Endothelial cell (in vitro differentiated cells): ENCODE measurements at regions not wholly inside any gene's neighbourhood (a gene's known extent, or its start where the extent isn't known, plus 50 kb on each side); places are given as distances from the start of the nearest gene placed in this dataset.

Source experiments
- DNase-seq: peaks from one replicate; pipeline ENCODE4 v3.0.0; 2021; ENCODE audit warnings: low spot score
- H3K27ac Mint-ChIP-seq: one replicate; pipeline ENCODE4 v1.8.0; 2021; ENCODE audit warnings: mixed read lengths, inconsistent platforms; ENCODE audit not compliant: unreplicated experiment
- H3K27me3 Mint-ChIP-seq: one replicate; pipeline ENCODE4 v1.8.0; 2021; ENCODE audit warnings: mild to moderate bottlenecking, moderate library complexity, mixed read lengths, inconsistent platforms; ENCODE audit not compliant: unreplicated experiment
- H3K36me3 Mint-ChIP-seq: one replicate; pipeline ENCODE4 v1.8.0; 2021; ENCODE audit warnings: mild to moderate bottlenecking, low read depth, mixed read lengths, inconsistent platforms; ENCODE audit not compliant: unreplicated experiment
- H3K4me1 Mint-ChIP-seq: one replicate; pipeline ENCODE4 v1.8.0; 2021; ENCODE audit warnings: mild to moderate bottlenecking, mixed read lengths, inconsistent platforms; ENCODE audit not compliant: unreplicated experiment
- H3K4me3 Mint-ChIP-seq: one replicate; pipeline ENCODE4 v1.8.0; 2021; ENCODE audit warnings: mild to moderate bottlenecking, mixed read lengths, inconsistent platforms; ENCODE audit not compliant: unreplicated experiment
- H3K9me3 Mint-ChIP-seq: one replicate; pipeline ENCODE4 v1.8.0; 2021; ENCODE audit warnings: mixed read lengths, inconsistent platforms; ENCODE audit not compliant: unreplicated experiment
- CTCF ChIP-seq: fragments of 200-600 bp; sonication (generic); IDR thresholded peaks from one replicate; pipeline ENCODE4 v1.5.0; 2021; ENCODE audit warnings: antibody characterized with exemption; ENCODE audit not compliant: unreplicated experiment

- DNase-seq = no peak
- H3K36me3 Mint-ChIP-seq = no peaks in the 10 kb centered on the region
- no peak overlapping the region for H3K27ac Mint-ChIP-seq
- no peaks in the 10 kb centered on the region for H3K4me1 Mint-ChIP-seq
- no peak overlapping the region for H3K4me3 Mint-ChIP-seq
- TF ChIP-seq CTCF = no peak
- peaks cover 13% of the 10 kb centered on the region for H3K9me3 Mint-ChIP-seq
- no peaks in the 10 kb centered on the region for H3K27me3 Mint-ChIP-seq
These were observed 258.1 kb downstream of the IRX2 start for GRCh38 chr5:2493356-2493755.

- TF ChIP-seq CTCF = no peak
- DNase-seq = no peak
- Mint-ChIP-seq H3K4me3 (no peak overlapping the region), H3K27ac (no peak overlapping the region), H3K27me3 (no peaks in the 10 kb centered on the region), H3K4me1 (no peaks in the 10 kb centered on the region), H3K9me3 (peaks cover 14% of the 10 kb centered on the region), H3K36me3 (no peaks in the 10 kb centered on the region)
These were observed 259.0 kb downstream of the IRX2 start for GRCh38 chr5:2492476-2492875.

- Mint-ChIP-seq H3K36me3 (no peaks in the 10 kb centered on the region), H3K27me3 (no peaks in the 10 kb centered on the region), H3K4me3 (no peak overlapping the region), H3K4me1 (no peaks in the 10 kb centered on the region), H3K27ac (no peak overlapping the region), H3K9me3 (peaks cover 19% of the 10 kb centered on the region)
- DNase-seq = no peak
- TF ChIP-seq CTCF = no peak
These were observed 259.6 kb downstream of the IRX2 start for GRCh38 chr5:2491846-2492245.

- H3K4me1 Mint-ChIP-seq = no peaks in the 10 kb centered on the region
- no peak for TF ChIP-seq CTCF
- H3K36me3 Mint-ChIP-seq = no peaks in the 10 kb centered on the region
- peaks cover 19% of the 10 kb centered on the region for H3K9me3 Mint-ChIP-seq
- H3K4me3 Mint-ChIP-seq = no peak overlapping the region
- H3K27me3 Mint-ChIP-seq = peaks cover 4% of the 10 kb centered on the region
- H3K27ac Mint-ChIP-seq = no peak overlapping the region
- no peak for DNase-seq
These were observed 262.2 kb downstream of the IRX2 start for GRCh38 chr5:2489306-2489705.

DNA sequence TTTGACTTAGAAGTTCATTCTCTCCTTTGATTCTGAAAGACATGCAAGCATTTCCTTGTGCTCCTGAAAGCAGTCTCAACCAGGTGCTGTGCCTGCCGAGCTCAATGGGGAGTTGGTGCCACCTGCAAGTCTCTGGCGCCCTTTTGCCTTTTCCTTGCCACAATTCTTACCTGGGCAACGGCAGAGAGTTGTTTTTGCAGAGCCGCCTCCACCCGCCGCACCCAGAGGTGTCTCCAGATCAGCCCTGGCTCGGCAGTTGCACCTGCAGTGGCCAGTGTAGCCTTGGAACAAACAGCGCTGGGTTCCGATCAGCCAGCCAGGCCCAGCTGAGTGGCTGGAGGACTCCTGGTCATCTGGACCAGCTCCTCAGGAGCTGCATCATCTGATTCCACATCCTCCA is 262.9 kb downstream of the IRX2 start:
- Mint-ChIP-seq H3K36me3 (no peaks in the 10 kb centered on the region), H3K4me3 (no peak overlapping the region), H3K27ac (no peak overlapping the region), H3K9me3 (peaks cover 19% of the 10 kb centered on the region), H3K27me3 (peaks cover 4% of the 10 kb centered on the region), H3K4me1 (no peaks in the 10 kb centered on the region)
- DNase-seq = no peak
- no peak for TF ChIP-seq CTCF
